LNCaP clone FGC (cell line): ENCODE measurements at regions not wholly inside any gene's neighbourhood (a gene's known extent, or its start where the extent isn't known, plus 50 kb on each side); places are given as distances from the start of the nearest gene placed in this dataset.
"Not testable (repeated sequence)": the region's sequence is repeated elsewhere in the genome, so short reads cannot be mapped to it uniquely, and the experiment has no call there.

ENCODE experiments used
- DNase-seq: peaks from one replicate; pipeline ENCODE4 v3.0.0-alpha.2; 2011; ENCODE audit warnings: low read depth
- H3K4me3 ChIP-seq: 2 replicates; pipeline ENCODE4 v1.5.1; 2011; ENCODE audit warnings: mild to moderate bottlenecking, low read depth, low read length, control low read depth
- CTCF ChIP-seq: IDR thresholded peaks from 2 replicates; pipeline ENCODE4 v1.5.1; 2012; ENCODE audit warnings: mild to moderate bottlenecking; ENCODE audit not compliant: control insufficient read depth, insufficient read depth; ENCODE audit errors: extremely low read depth

GRCh38 chr9:135186248-135187164, 99.0 kb downstream of the OLFM1 start:
- H3K4me3 ChIP-seq = no peak overlapping the region
- TF ChIP-seq CTCF = no peak
- no peak for DNase-seq

DNA sequence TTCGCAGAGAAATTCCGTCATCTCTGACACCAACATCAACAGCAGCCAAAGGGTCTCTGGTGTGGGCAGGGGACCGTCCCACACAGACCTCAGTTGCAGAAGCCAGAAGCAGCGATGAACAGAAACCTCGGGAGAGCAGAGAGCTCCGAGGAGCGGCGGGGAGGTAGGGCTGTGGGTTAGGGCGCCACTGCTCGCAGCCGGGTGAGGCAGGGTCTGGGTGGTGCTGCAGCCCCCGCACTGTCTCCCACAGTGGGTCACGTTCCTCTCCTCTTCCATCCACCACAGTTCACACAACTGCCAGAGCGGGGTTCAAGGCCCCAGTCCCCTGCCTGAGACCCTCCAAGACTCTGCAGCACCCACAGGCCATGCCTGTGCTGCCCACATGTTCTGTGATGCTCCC, 99.9 kb downstream of the OLFM1 start:
- TF ChIP-seq CTCF = no peak
- DNase-seq = no peak
- no peak overlapping the region for H3K4me3 ChIP-seq

- no peak for TF ChIP-seq CTCF
- no peak for DNase-seq
- H3K4me3 ChIP-seq = no peak overlapping the region
Measured at GRCh38 chr9:135188681-135189151, 101.2 kb downstream of the OLFM1 start.

- DNase-seq = no peak
- no peak overlapping the region for H3K4me3 ChIP-seq
- TF ChIP-seq CTCF = no peak
Measured at GRCh38 chr9:135189497-135189896, 102.0 kb downstream of the OLFM1 start.

DNA sequence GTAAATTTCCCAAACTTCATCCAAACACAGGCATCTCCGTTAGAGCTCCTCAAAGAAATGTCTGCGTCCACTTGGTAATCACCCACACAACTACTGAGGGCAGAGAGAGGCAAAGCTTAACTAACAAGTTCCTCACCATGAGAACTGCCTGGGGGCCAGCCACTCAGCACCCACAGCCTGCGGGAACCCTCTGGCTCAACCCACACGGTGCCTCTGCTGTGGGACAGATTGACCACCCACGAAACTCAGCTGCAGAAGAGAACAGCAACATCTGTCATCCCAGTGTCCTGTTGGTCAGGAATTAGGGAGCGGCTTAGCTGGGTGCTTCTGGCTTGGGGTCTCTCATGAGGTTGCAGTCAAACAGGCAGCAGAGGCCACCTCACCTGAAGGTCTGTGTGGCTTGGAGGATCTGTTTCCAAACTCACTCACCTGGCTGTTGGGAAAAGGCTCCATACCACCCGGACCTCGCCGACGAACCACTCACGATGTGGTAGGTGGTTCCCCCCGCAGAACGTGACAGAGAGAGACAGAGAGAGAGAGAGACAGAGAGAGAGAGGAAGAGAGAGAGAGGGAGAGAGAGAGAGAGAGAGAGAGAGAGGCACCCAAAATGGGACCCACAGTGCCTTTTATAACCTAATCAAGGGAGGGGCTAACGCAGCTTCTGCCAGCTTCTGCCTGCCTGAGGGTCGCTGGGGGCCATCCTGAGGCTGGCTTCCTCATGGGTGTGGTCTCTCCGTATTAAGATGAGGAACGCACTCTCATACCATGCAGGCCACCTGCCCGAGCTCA, 103.5 kb downstream of the OLFM1 start:
- TF ChIP-seq CTCF = no peak

DNA sequence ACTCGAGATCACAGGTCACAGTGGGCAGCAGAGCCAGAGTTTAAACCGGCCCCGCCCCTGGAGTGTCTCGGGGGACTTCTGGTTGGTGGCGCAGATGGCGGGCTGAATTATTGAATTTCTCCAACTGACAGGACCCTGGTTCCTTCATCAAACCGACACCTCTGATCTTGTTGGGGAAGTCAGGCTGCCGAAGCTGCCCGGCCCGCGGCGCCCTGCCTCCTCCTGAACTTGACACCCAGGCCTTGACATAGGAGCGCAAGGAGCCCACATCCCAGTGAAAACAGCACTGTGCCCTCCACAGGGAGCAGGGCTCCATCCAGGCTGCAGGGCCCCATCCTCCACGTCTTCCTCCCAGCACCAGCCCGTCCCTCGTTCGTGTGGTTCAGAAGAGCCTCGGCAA, 105.2 kb downstream of the OLFM1 start:
- no peak for TF ChIP-seq CTCF
- no peak for DNase-seq
- H3K4me3 ChIP-seq = no peak overlapping the region

More for the DNA sequence above, 103.5 kb downstream of the OLFM1 start:
- H3K4me3 ChIP-seq = no peak overlapping the region
- no peak for DNase-seq

DNA sequence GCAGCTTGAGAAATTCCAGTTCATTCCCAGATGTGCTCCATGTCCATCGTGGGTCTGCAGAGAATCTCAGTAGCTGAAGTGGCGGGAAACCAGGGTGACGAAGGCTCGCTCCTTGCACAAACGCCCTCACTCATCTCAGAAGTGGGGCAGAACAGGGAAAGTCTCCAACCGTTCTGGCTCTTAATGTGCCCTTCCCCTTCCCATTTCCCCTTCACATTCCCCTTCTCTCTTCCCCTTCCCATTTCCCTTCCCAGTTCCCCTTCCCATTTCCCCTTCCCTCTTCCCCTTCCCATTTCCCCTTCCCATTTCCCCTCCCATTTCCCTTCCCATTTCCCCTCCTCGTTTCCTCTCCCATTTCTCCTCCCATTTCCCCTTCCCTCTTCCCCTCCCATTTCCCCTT, 108.5 kb downstream of the OLFM1 start:
- not testable (repeated sequence) for DNase-seq

More for the DNA sequence above, 108.5 kb downstream of the OLFM1 start:
- not testable (repeated sequence) for H3K4me3 ChIP-seq
